ENCODE measurements at regions not wholly inside any gene's neighbourhood (a gene's known extent, or its start where the extent isn't known, plus 50 kb on each side); places are given as distances from the start of the nearest gene placed in this dataset.
A peak's percentile ranks its signal among the peaks of the same experiment; 100 is the strongest.
"Not testable (repeated sequence)": the region's sequence is repeated elsewhere in the genome, so short reads cannot be mapped to it uniquely, and the experiment has no call there.

DNA sequence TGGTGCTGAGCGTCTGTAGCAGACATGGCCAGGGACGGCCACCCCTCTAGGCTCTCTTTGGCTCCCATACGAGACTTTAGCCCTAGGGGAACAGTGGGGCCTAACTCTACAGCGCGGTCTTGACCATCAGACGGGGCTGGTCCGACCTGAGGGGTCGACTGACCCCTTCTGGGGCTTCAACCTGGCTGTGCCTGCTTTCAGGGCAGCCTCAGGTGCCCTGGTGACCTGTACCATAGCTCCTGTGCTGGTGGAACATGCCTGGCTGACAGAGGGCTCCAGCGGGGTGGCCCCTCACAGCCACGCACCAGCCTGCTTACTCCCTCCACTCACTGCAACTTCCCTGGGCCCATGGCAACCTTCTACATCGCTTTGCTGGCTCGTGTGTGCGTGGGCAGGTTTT lies 423.4 kb upstream of the SEMA6A start:
- no peak for DNase-seq

DNA sequence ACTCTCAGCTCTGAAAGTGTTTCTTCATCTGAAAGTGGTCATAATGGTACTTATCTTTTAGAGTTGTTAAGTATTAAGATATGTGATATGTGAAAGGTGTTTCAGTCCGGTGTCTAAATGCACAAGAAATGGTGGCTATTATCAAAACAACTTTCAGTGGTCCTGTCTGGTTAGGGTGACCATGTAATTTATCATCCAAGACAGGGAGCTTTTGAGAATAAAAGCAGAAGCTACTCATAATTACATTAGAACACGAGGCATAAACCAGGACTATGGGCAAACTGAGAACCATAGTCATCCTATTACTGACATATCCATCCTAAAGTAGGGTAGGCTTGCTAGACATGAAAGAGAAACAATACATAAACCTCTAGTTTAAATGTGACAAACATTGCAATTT lies 418.1 kb upstream of the SEMA6A start:
- DNase-seq, result no peak

DNA sequence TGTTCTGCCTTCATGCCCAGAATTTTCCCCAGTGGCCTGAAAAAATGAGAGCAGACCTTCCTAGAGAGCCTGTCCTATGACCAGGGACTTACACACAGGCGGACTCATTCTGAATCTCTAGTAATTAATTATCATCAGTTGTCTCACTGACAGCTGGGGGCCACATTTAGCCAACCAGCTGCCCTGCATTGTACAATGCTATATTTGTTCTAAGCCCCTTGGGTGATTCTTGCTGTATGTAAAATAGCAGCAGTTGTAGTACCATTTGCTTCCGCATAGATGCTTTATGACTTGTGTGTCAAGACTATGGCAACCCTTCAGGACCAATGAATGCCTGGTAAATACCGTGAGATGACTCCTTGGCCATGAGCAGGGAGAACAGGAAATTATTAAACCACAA lies 415.4 kb upstream of the SEMA6A start:
- DNase-seq, result peak; percentile 40

DNA sequence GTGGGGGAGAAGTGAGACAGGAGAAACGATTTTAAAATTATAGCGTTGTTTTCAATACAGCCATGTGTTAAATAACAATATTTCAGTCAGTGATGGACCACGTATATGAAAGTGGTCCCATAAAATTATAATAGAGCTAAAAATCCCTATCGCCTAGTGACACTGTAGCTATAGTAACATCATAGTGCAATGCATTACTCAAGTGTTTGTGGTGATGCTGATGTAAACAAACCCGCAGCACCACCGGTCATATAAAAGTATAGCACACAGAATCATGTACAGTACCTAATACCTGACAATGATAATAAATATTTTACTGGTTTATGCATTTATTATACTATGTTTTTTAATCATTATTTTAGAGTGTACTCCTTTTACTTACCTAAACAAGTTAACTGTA lies 407.4 kb upstream of the SEMA6A start:
- DNase-seq, result no peak

DNA sequence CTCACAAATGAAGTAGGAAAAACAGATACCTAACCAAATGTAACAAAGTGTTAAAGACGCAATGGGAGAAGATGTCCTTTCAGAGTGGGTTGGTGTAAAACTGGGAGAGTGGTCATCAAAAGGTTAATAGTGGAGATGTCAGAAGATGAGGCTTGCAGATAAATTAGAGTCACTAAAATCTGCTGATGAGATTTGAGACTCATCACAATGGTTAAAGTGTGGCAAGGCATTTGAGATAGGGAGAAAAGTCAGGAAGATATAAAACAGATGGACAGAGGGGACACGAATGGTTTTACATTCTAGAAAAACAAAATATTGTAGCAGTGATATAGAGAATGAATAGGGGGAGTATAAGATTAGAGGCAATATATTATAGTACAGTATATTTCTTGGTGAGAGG lies 406.0 kb upstream of the SEMA6A start:
- DNase-seq, result no peak

DNA sequence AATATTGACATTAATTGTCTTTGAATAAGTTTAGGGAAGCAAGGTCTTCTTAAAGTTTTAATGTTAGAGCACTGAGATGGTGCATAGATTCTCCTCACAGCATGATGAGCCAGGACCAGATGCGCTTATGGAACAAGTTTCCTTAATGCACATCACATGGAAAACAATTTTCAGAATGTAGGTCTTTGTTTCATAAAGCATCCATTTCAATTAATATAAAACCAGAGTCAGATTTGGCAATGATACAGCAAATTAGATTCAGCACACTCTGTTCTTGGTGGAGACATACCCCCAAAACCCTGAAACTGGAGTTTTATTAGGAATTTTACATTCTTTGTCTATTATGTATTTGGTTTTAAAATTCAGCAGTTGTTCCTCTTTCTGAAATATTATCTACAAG lies 402.1 kb upstream of the SEMA6A start:
- DNase-seq, result no peak

DNA sequence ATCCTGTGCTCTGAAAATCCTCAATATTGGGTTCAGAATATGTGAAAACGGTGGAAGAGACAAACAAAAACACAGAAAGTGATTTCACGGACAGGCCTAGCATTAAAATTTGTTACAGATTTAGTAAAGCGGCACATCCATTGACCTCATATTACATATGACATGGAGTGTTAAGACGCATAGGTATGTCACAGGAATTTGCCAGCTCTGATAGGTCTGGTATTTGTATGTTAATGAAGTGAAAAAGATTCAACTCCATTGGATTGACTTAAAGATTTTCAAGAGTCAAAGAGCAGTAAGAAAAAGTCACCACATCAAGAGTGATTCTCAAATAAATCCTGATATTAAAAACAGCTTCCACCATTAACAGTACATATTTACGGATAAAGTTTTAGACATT lies 396.5 kb upstream of the SEMA6A start:
- DNase-seq, result no peak

DNA sequence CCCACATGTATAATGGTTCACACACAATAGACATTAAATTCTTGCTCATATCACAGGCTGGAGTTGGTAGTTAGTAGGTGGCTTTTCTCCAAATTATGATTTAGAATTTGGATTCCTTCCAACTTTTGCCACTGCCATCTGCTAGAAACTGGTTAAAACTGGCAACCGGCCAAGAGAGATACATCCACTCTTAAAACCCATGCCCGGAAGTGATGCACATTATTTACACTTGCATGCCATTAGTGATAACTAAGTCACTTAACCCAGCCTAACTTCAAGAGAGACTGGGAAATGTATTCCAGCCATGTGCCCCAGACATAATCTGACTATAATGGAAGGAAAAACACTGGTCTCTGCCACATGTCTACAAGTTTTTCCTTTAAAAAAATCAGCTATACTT lies 395.7 kb upstream of the SEMA6A start:
- DNase-seq, result peak; percentile 24

DNA sequence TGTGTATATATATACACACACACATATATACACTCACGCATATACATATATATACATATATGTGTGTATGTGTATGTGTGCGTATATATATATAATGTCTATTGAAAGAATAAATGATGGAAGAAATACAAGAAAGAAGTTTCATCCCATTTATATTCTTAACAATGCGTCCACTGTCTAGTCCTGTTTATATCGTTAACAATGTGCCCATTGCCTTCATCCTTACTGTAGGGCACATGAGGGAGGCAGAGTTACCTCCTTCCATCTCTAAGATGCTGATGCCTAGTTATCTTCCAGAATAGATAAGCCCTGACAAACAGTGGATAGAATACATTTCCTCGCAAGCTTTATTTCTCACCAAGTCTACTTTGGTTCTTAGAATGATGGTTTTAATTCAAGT lies 389.8 kb upstream of the SEMA6A start:
- DNase-seq, result no peak

DNA sequence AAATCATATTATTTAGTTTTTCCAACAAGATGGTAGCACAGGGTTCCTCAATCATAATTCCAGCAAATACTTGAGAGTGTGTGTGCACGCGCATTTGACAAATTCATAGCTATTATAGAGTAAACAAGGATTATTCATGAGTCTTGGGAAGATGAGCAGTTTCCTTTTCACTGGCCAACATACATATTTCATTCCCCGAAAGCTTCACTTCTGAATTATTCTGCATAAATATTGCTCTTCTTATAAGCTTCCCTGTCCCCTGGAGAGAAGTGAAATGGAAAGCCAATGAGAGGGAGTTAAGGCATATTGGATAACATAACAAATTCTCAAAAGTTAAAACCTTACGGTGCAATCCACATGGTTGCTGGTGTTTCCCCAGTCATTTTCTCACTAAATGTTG lies 386.4 kb upstream of the SEMA6A start:
- no peak for DNase-seq

DNA sequence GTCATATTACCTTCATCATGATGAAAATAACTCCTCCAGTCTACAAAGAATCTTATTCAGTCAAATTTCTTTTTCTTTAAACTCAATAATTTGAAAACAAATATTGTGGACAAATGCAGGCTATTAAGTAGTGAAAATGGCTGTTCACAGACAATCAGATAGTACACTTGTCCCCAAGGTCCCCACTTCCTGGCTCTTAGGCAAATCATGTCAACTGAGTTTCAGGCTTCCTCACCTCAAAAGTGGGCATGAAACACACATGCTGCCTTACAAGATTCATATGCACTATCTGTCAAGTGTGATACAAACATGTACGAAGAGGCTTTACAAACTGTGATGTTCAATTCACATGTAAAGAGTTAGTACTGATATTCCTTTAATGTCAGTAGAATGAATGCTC lies 385.2 kb upstream of the SEMA6A start:
- no peak for DNase-seq

DNA sequence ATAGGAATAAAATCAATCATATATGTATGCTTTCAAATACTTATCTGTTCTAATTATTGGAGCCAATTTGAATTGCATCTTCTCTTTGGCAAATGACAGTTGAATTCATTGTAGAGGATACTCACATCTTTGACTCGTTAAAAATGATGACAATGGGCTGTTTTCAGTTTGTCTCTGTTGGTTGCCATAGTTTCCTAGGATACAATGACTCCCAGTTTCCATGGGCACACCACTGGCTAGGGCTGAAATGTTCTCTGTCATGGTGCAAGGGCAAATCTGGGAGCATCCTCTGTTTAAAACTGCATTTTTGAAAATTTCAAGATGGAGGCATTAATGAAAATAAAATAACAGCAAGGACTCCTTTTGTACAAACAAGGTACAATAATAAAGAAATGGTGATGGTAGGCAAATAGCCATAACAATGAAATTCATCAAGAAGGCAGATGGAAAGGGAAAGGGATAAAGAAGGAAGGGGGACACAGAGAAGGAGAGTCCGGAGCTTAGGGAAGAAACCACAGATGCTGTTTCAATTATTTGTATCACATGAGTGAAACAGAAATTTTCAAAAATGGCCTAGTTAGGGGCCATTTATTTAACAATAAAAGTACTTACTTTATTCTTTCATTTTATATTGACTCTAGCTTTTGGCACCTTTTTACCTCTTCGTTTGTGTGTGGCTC lies 378.8 kb upstream of the SEMA6A start:
- peak; percentile 60 for DNase-seq

DNA sequence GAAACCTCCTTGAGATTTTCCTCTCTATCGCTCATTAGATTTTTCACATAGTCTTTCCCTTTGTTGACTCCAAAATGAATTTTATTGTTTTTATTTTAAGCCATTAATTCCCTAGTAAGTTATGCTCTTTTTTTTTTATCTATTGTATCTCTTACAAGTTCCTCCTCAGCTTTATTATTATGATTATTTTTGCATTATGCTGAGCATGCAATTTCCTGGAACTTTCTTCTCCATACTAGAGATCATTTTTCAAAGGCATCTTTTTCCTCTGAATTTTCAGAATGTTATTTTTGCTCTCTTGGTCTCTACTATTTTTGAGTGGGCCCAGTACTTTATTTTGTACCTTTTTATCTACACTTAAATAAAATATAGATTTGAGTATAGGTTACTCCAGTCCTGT lies 376.6 kb upstream of the SEMA6A start:
- no peak for DNase-seq

DNA sequence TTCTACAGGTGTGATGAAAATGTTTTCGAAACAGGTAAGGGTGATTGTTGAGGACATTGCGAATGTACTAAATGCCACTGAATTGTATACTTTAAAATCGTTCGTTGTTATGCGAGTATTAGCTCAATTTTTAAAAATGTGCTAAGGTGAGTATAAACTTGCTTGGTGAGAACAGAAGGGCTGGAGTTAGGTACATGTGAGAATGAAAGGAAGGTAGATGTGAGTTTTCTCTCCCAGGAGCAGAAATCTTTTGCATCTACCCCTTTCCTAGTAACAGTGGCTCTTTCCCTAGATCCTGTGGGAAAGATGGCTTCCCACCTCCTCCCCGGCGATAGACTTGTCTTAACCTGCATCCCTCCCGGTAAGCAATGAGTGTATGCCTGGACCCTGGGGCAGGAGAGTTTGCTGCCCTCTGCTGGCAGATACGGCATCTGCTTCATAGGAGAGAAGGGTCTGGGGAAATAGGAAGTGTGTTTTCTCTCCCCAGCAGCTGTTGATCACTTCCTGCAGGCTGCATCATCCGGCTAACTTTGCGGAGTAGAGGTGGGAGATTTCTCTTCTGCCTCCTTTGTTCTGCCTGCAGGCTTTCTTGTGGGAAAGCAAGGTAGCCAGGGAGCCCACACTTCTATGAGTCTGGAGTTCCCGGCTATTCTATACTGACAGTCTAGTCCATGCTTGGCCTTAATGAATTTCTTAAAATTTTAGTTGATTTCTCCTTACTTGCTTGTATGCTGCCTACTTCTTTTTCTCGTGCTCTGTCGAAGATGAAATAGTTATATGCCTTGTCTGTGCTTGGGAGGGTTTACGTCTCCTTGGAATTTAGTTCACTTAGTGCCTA lies 373.3 kb upstream of the SEMA6A start:
- DNase-seq, result no peak

DNA sequence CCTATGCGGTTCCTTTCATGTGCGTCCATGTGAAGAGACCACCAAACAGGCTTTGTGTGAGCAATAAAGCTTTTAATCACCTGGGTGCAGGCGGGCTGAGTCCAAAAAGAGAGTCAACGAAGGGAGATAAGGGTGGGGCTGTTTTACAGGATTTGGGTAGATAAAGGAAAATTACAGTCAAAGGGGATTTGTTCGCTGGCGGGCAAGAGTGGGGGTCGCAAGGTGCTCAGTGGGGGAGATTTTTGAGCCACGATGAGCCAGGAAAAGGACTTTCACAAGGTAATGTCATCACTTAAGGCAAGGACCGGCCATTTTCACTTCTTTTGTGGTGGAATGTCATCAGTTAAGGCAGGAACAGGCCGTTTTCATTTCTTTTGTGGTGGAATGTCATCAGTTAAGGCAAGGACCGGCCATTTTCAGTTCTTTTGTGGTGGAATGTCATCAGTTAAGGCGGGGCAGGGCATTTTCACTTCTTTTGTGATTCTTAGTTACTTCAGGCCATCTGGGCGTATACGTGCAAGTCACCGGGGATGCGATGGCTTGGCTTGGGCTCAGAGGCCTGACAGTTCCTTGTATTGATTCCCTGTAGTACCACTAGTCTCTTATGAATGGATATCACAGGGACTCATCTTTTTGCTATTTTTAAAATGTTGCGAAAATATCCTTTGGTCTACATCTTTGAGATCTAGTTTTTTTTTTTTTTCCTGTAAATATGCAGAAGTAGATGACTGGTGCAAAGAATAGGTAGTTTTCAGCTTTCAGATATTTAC lies 371.2 kb upstream of the SEMA6A start:
- DNase-seq, result not testable (repeated sequence)

DNA sequence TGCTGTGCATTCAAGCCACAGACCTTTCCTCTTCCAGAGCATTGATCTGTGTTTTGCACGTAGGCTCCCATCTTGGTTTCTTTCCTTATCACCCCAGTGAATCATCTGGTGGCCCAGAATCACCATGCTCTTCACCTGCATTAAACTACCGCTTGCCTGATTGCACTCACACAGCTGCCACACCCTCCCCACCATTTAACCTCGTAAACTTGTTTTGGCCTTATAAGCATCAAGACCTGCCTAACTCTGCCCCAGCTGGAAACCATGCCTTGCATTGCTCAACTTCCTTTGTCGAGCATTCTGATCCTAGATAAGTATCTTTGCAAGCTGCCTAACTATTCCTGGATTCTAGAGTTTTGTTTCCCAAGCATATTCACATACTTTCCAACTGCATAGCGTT lies 369.6 kb upstream of the SEMA6A start:
- no peak for DNase-seq

DNA sequence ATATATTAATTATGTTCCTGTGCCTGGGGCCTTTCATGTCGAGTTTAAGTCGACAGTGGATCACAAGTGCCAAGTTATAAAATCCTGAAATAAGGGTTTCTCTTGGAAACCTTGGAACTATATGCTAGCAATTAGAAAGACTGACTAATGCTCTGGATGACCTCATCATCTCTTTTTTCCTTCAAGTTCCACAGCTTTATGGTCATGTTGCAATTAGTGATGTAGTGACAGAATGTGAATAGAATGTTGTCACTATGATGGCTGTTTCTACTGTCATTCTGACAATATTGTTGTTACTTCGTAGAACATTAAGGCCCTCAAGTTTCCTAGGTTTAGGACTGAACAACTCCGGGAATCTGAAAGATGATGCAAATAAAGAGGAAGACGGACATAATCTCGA lies 368.0 kb upstream of the SEMA6A start:
- DNase-seq, result no peak

DNA sequence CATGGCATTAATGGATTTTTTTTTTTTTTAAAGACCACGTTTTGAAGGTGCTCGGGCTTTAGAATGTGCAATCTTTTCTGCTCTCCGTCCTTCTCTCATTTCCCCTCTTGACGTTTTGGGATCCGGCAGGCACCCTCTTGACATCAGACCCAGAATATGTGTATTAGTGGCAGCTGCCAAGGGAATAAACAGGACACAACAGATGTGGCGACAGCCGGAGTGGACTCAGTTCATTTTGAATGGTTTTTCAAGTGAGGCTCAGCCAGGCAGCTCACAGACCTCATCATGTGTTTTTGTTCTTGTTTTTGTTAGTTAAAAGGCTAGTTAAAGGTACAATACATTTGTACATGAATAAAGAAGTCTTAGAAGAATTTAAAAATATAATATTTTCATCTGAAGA lies 365.0 kb upstream of the SEMA6A start:
- peak; percentile 11 for DNase-seq

DNA sequence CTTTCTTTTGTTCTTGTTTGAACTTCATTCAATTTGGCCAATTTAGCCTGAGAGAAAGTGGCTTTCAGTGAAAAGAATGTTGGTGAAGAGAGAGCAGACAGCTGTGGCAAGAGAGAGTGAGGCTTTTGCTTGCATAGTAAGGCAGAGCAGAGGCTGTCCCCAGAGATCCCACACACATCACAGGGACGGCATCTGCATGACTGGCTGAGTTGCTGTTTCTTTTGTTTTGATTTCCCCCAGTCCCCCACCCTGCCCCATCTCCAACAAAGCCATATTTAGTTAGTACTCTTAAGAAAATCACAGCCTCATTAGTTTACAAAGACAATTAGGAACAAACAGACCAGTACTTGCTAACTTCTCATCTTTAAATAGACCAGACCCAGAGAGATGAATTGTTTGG lies 363.9 kb upstream of the SEMA6A start:
- peak; percentile 69 for DNase-seq

DNA sequence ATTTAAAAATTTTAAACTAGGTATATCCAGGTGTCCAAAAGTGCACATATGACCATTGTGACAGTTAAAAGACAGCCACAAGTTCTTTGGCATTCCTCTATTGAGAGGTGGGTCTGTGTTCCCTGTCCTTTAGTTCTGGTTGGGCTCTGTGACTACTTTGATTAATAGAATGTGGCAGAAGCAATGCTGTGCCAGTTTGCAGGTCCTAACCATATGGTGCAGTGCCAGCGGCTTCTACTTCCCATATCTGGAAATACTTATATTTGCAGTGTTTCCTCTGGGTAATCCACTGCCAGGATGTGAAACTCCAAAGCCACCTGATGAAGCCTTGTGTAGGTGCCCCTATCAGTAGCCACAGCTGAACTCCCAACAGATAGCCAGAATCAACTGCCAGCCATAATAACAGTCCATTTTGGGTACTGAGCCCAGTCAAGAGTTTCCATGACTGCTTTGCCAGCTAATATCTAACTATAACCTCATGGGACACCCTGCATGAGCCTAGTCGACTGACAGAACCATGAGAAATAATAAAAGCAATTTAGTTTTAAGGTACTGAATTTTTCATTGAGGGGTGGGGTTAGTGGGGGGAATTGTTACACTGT lies 361.0 kb upstream of the SEMA6A start:
- DNase-seq, result no peak

DNA sequence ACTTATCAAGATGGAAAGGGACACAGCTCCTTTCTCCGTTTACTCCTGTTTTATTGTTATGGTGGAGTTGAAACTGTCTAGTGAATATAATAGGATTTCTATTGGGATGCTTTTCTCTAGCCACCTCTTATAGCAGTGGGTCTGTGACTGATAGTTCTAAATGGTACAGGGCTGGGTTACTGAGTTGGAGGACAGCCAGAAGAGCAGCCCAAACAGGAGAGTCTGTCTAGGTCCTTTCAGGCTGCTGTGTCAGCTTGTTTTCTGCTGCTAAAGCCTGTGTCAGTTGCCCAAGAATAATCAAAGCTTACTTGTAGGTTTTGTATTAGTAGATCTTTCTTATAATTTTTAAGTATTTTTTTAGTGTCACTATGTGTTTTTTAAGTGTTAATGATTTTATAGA lies 356.0 kb upstream of the SEMA6A start:
- DNase-seq, result no peak

DNA sequence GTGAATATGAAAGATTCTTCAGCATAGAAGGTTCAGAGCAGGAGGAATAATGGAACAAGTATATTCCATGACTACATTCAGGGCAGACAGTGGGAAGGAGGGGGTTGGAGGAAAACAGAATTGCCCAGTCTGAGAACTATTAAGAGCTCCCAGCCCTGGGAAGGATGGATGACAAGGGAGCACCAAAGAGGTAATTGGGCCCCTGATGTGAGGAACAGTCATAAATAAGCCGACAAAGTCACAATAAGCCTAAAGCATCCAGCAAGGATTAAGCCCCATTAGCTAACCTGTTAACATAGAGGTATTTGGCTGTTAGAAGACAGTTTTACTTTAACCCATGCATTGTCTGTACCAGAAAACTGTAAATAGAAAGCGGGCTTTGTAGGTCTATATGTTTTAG lies 348.7 kb upstream of the SEMA6A start:
- no peak for DNase-seq

DNA sequence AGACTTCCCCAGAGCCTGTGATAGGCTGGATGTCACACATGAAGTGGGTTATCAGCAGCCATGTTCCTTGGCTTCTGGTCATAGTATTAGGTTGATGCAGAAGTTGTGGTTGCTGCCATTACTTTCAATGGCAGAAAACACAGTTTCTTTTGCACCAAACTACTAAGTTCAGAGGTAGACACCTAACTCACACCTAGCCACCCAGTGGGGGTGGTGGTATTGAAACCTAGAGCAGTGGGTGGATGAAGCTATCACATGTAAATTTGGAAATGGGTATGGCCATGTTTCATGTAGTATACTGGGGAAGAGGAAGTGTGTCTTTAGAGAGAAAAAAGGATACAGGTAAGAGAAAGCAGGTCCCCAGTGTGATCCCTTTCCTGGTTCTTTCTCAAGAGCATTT lies 347.9 kb upstream of the SEMA6A start:
- no peak for DNase-seq

Data from retina (tissue), 1 donor.